ENCODE measurements at regions not wholly inside any gene's neighbourhood (a gene's known extent, or its start where the extent isn't known, plus 50 kb on each side); places are given as distances from the start of the nearest gene placed in this dataset.
"Not testable (repeated sequence)": the region's sequence is repeated elsewhere in the genome, so short reads cannot be mapped to it uniquely, and the experiment has no call there.

- in situ Hi-C loops (cut with MboI; ENCODE audit: low pct_unique_long_range_greater_than_20kb, low sequenced_read_pairs, unreplicated experiment): no loop called here
- DNase-seq (ENCODE audit: low spot score): no peak
- TF ChIP-seq CTCF (IDR thresholded peaks at IDR 0.05; ENCODE audit: extremely low read depth, insufficient read depth, missing control alignments): no peak
Measured at GRCh38 chr6:91057689-91058088, 470.8 kb upstream of the MAP3K7 start.

GRCh38 chr6:91055959-91056358, 469.1 kb upstream of the MAP3K7 start:
- TF ChIP-seq CTCF (IDR thresholded peaks at IDR 0.05; ENCODE audit: extremely low read depth, insufficient read depth, missing control alignments): no peak
- DNase-seq (ENCODE audit: low spot score): no peak
- in situ Hi-C loops (cut with MboI; ENCODE audit: low pct_unique_long_range_greater_than_20kb, low sequenced_read_pairs, unreplicated experiment): no loop called here

GRCh38 chr6:91052473-91053450, 465.9 kb upstream of the MAP3K7 start:
- in situ Hi-C loops (cut with MboI; ENCODE audit: low pct_unique_long_range_greater_than_20kb, low sequenced_read_pairs, unreplicated experiment); DNase-seq (ENCODE audit: low spot score): not testable (repeated sequence)

GRCh38 chr6:91045161-91045560, 458.3 kb upstream of the MAP3K7 start:
- no peak for DNase-seq (ENCODE audit: low spot score)
- in situ Hi-C loops (cut with MboI; ENCODE audit: low pct_unique_long_range_greater_than_20kb, low sequenced_read_pairs, unreplicated experiment): no loop called here

GRCh38 chr6:91043751-91044150, 456.9 kb upstream of the MAP3K7 start:
- DNase-seq (ENCODE audit: low spot score): no peak
- no peak for TF ChIP-seq CTCF (IDR thresholded peaks at IDR 0.05; ENCODE audit: extremely low read depth, insufficient read depth, missing control alignments)
- in situ Hi-C loops (cut with MboI; ENCODE audit: low pct_unique_long_range_greater_than_20kb, low sequenced_read_pairs, unreplicated experiment): no loop called here

More at GRCh38 chr6:91045161-91045560, 458.3 kb upstream of the MAP3K7 start:
- no peak for TF ChIP-seq CTCF (IDR thresholded peaks at IDR 0.05; ENCODE audit: extremely low read depth, insufficient read depth, missing control alignments)

- DNase-seq (ENCODE audit: low spot score): no peak
- no peak for TF ChIP-seq CTCF (IDR thresholded peaks at IDR 0.05; ENCODE audit: extremely low read depth, insufficient read depth, missing control alignments)
- in situ Hi-C loops (cut with MboI; ENCODE audit: low pct_unique_long_range_greater_than_20kb, low sequenced_read_pairs, unreplicated experiment): no loop called here
Measured at GRCh38 chr6:91042656-91043055, 455.8 kb upstream of the MAP3K7 start.

GRCh38 chr6:91033964-91034363, 447.1 kb upstream of the MAP3K7 start:
- TF ChIP-seq CTCF (IDR thresholded peaks at IDR 0.05; ENCODE audit: extremely low read depth, insufficient read depth, missing control alignments): no peak
- in situ Hi-C loops (cut with MboI; ENCODE audit: low pct_unique_long_range_greater_than_20kb, low sequenced_read_pairs, unreplicated experiment): no loop called here
- no peak for DNase-seq (ENCODE audit: low spot score)

All from GM13977 (cell line).